OCI-LY7 (cell line): ENCODE measurements at regions not wholly inside any gene's neighbourhood (a gene's known extent, or its start where the extent isn't known, plus 50 kb on each side); places are given as distances from the start of the nearest gene placed in this dataset.

Experiments used
- BruUV-seq: library from RNA; stranded (reverse); fragments of 400-500 nt; replicated peaks from 2 replicates; lab custom pipeline; 2021; lab: Mats Ljungman, UMichigan
- CTCF ChIA-PET: fragments of 300-600 bp; sonication (Branson Sonifier 250); formaldehyde crosslinking; loops from one replicate; lab custom pipeline; 2022; ENCODE audit warnings: antibody characterized with exemption; ENCODE audit not compliant: unreplicated experiment; lab: Charles Lee
- POLR2A ChIA-PET: fragments of 300-600 bp; sonication (Branson Sonifier 250); formaldehyde crosslinking; loops from one replicate; lab custom pipeline; 2022; ENCODE audit warnings: antibody characterized with exemption; lab: Charles Lee
- DNase-seq: peaks from one replicate; pipeline ENCODE4 v3.0.0-alpha.2; 2015; ENCODE audit warnings: low spot score
- H2AFZ ChIP-seq: fragments of 200-600 bp; sonication (generic), shearing (Covaris generic); 2 replicates; pipeline ENCODE4 v1.6.1; 2014; ENCODE audit warnings: mild to moderate bottlenecking, antibody characterized with exemption, low read length, moderate library complexity
- H3K27ac ChIP-seq: fragments of 200-600 bp; sonication (generic); 2 replicates; pipeline ENCODE4 v1.5.1; 2014; ENCODE audit warnings: mixed run types, low read depth, mild to moderate bottlenecking, moderate library complexity, low read length, inconsistent platforms; ENCODE audit not compliant: poor library complexity, severe bottlenecking
- H3K36me3 ChIP-seq: fragments of 200-600 bp; sonication (generic); 2 replicates; pipeline ENCODE4 v1.6.1; 2014; ENCODE audit warnings: mild to moderate bottlenecking, antibody characterized with exemption, low read length, moderate library complexity, mixed read lengths; ENCODE audit not compliant: insufficient read depth
- H3K4me1 ChIP-seq: fragments of 200-600 bp; sonication (generic); 2 replicates; pipeline ENCODE4 v1.5.1; 2014; ENCODE audit warnings: mild to moderate bottlenecking, low read length; ENCODE audit not compliant: insufficient read depth, poor library complexity, severe bottlenecking
- H3K4me2 ChIP-seq: fragments of 200-600 bp; sonication (generic); 2 replicates; pipeline ENCODE4 v1.6.1; 2014; ENCODE audit warnings: mild to moderate bottlenecking, low read length
- H3K4me3 ChIP-seq: fragments of 200-600 bp; sonication (generic); 2 replicates; pipeline ENCODE4 v1.5.1; 2014; ENCODE audit warnings: mild to moderate bottlenecking, low read depth, low read length; ENCODE audit not compliant: poor library complexity, severe bottlenecking
- H3K79me2 ChIP-seq: fragments of 200-600 bp; sonication (generic); 2 replicates; pipeline ENCODE4 v1.6.1; 2016; ENCODE audit warnings: low read depth, mild to moderate bottlenecking, low read length, moderate library complexity, mixed read lengths; ENCODE audit not compliant: insufficient read depth
- H3K9me2 ChIP-seq: fragments of 200-600 bp; sonication (generic); 2 replicates; pipeline ENCODE4 v1.6.1; 2016; ENCODE audit warnings: mild to moderate bottlenecking, low read length, mixed read lengths; ENCODE audit not compliant: insufficient read depth
- H3K9me3 ChIP-seq: fragments of 200-600 bp; sonication (generic); 2 replicates; pipeline ENCODE4 v1.6.1; 2014; ENCODE audit warnings: mild to moderate bottlenecking, mixed run types, low read length, mixed read lengths
- H4K20me1 ChIP-seq: fragments of 200-600 bp; sonication (generic); 2 replicates; pipeline ENCODE4 v1.6.1; 2014; ENCODE audit warnings: mild to moderate bottlenecking, antibody characterized with exemption, low read length, moderate library complexity, mixed read lengths; ENCODE audit not compliant: insufficient read depth
- EZH2phosphoT487 ChIP-seq: fragments of 200-600 bp; sonication (generic); IDR thresholded peaks from 2 replicates; pipeline ENCODE4 v1.6.1; 2018; ENCODE audit warnings: low read depth, borderline replicate concordance, mild to moderate bottlenecking, mixed run types, antibody characterized with exemption, low read length, moderate library complexity, mixed read lengths
- intact Hi-C: fragments of 100-400 bp; cut with micrococcal nuclease; formaldehyde crosslinking; loops from one replicate; pipeline ENCODE4 v1.10.0; 2022; ENCODE audit not compliant: unreplicated experiment
- TF ChIP-seq, protein P1 (sequence below): fragments of 200-600 bp; sonication (generic); conservative IDR thresholded peaks from 2 replicates; pipeline ENCODE4 v1.5.1; 2014; ENCODE audit warnings: mild to moderate bottlenecking, antibody characterized with exemption, low read length, moderate library complexity, mixed read lengths

GRCh38 chr6:134368670-134369069 is 50.8 kb upstream of the SGK1 start:
- Histone ChIP-seq H3K9me2 (0 out of 2 replicates have a peak, but pooled peaks cover 3% of the 10 kb centered on the region), H2AFZ (no peak overlapping the region), H3K27ac (no peak overlapping the region), H3K4me1 (peaks cover 8% of the 10 kb centered on the region), H3K4me2 (no peak overlapping the region), H3K36me3 (no peaks in the 10 kb centered on the region), H3K79me2 (no peaks in the 10 kb centered on the region), H4K20me1 (no peaks in the 10 kb centered on the region), H3K4me3 (no peak overlapping the region), H3K9me3 (no peaks in the 10 kb centered on the region)
- CTCF ChIA-PET: no interaction called here
- intact Hi-C loops: no loop called here
- TF ChIP-seq EZH2phosphoT487: no peak
- TF ChIP-seq, protein P1, sequence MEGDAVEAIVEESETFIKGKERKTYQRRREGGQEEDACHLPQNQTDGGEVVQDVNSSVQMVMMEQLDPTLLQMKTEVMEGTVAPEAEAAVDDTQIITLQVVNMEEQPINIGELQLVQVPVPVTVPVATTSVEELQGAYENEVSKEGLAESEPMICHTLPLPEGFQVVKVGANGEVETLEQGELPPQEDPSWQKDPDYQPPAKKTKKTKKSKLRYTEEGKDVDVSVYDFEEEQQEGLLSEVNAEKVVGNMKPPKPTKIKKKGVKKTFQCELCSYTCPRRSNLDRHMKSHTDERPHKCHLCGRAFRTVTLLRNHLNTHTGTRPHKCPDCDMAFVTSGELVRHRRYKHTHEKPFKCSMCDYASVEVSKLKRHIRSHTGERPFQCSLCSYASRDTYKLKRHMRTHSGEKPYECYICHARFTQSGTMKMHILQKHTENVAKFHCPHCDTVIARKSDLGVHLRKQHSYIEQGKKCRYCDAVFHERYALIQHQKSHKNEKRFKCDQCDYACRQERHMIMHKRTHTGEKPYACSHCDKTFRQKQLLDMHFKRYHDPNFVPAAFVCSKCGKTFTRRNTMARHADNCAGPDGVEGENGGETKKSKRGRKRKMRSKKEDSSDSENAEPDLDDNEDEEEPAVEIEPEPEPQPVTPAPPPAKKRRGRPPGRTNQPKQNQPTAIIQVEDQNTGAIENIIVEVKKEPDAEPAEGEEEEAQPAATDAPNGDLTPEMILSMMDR: no peak
- POLR2A ChIA-PET: interaction anchor here (1.3 kb wide), 1 partner anchor 17 kb away, joined by 7 read pairs; no protein-coding TSS in a partner anchor
- no peak for DNase-seq
- BruUV-seq: no TSS peak
